ENCODE measurements at regions not wholly inside any gene's neighbourhood (a gene's known extent, or its start where the extent isn't known, plus 50 kb on each side); places are given as distances from the start of the nearest gene placed in this dataset.

GRCh38 chr11:11029027-11029426, 171.2 kb upstream of the ZBED5 start:
- Histone ChIP-seq H3K4me3 (no peak overlapping the region), H3K9me3 (replicated peaks; ENCODE audit: control insufficient read depth, insufficient read depth, low read length) (no peaks in the 10 kb centered on the region), H3K36me3 (ENCODE audit: control insufficient read depth in 2 of 2, insufficient read depth in 2 of 2, low read length in 1 of 2) (no peaks in the 10 kb centered on the region), H3K4me2 (ENCODE audit: control insufficient read depth, insufficient read depth) (no peak overlapping the region), H3K9ac (ENCODE audit: control insufficient read depth, insufficient read depth, low read length) (no peak overlapping the region), H4K20me1 (ENCODE audit: control insufficient read depth, insufficient read depth) (no peaks in the 10 kb centered on the region), H3K4me1 (ENCODE audit: control insufficient read depth, insufficient read depth, low read length) (no peaks in the 10 kb centered on the region), H3K27ac (ENCODE audit: control insufficient read depth, insufficient read depth) (no peak overlapping the region), H3K27me3 (replicated peaks in 1 of 2; ENCODE audit: control insufficient read depth in 2 of 2, insufficient read depth in 2 of 2, low read length in 1 of 2) (peaks cover 0 to 2% of the 10 kb centered on the region in 2 experiments; a peak in 2 of 4 replicates), H3K79me2 (ENCODE audit: control insufficient read depth, insufficient read depth, low read length) (no peaks in the 10 kb centered on the region), H2AFZ (ENCODE audit: control insufficient read depth, low read depth, low read length) (no peak overlapping the region)
- POLR2A ChIA-PET = no interaction called here
- SMC1A ChIA-PET (ENCODE audit: uncharacterized antibody, unreplicated experiment) = interaction anchor here (0.9 to 4.0 kb wide), 12 partner anchors 15 to 815 kb away, joined by 3 to 37 read pairs (median 4); no protein-coding TSS in a partner anchor
- CTCF ChIA-PET = interaction anchor here (1.1 to 8.1 kb wide), 23 partner anchors 8 to 758 kb away, joined by 3 to 99 read pairs (median 7); no protein-coding TSS in a partner anchor
- FAIRE-seq (no peak), ATAC-seq (no peak), DNase-seq (ENCODE audit: low read depth, low spot score) (no peak)
- RAD21 ChIA-PET (ENCODE audit: unreplicated experiment) = interaction anchor here (0.9 to 3.7 kb wide), 7 partner anchors 9 to 759 kb away, joined by 3 to 42 read pairs (median 7); no protein-coding TSS in a partner anchor
- intact Hi-C loops (cut with micrococcal nuclease; ENCODE audit: unreplicated experiment) (loop anchor here (2.0 kb wide), 1 partner anchor 238 kb away; no protein-coding TSS in a partner anchor), in situ Hi-C loops (cut with MboI) (loop anchor here (5.0 kb wide), 1 partner anchor 758 kb away; no protein-coding TSS in a partner anchor)
- 27% methylated on average over 3 of the region's 3 CpGs for WGBS (ENCODE audit: insufficient coverage, insufficient replicate concordance, low lambda C conversion rate, missing lambda C conversion rate)
- BruUV-seq (replicated peaks) = no TSS peak
- TF ChIP-seq HDAC2 (IDR thresholded peaks at IDR 0.05) (no peak), SMAD1 (IDR thresholded peaks at IDR 0.05; ENCODE audit: low read depth, partially characterized antibody) (no peak), ZBTB4 (CRISPR knock-in tag; IDR thresholded peaks at IDR 0.05) (no peak), KDM1A (IDR thresholded peaks at IDR 0.05; ENCODE audit: borderline replicate concordance) (no peak), MYC (IDR thresholded peaks at IDR 0.05; ENCODE audit: insufficient read depth, insufficient read length, insufficient replicate concordance, low read length, severe bottlenecking) (no peak), TAF1 (IDR thresholded peaks at IDR 0.05; ENCODE audit: borderline replicate concordance, low read depth, low read length) (no peak), MLLT1 (IDR thresholded peaks at IDR 0.05) (no peak), CEBPZ (IDR thresholded peaks at IDR 0.05; ENCODE audit: low read depth, low read length) (no peak), IRF5 (IDR thresholded peaks at IDR 0.05; ENCODE audit: borderline replicate concordance) (no peak), CHD1 (IDR thresholded peaks at IDR 0.05; ENCODE audit: low read depth, low read length) (no peak), JUNB (IDR thresholded peaks at IDR 0.05) (no peak), YBX1 (IDR thresholded peaks at IDR 0.05) (no peak), NBN (IDR thresholded peaks at IDR 0.05) (no peak), HDGF (IDR thresholded peaks at IDR 0.05) (no peak), FOXK2 (IDR thresholded peaks at IDR 0.05) (no peak), GATAD2B (conservative IDR thresholded peaks at IDR 0.05; ENCODE audit: low read depth) (no peak), GABPA (IDR thresholded peaks at IDR 0.05; ENCODE audit: low read depth) (no peak)
